OCI-LY3 (cell line): ENCODE measurements at regions not wholly inside any gene's neighbourhood (a gene's known extent, or its start where the extent isn't known, plus 50 kb on each side); places are given as distances from the start of the nearest gene placed in this dataset.

Source experiments
- EZH2phosphoT487 ChIP-seq: fragments of 200-600 bp; shearing (Covaris generic); IDR thresholded peaks from 2 replicates; pipeline ENCODE4 v1.6.1; 2018; ENCODE audit warnings: antibody characterized with exemption, mixed run types, low read depth
- TF ChIP-seq, protein P1 (sequence below): fragments of 200-600, 300-600 bp; sonication (generic); IDR thresholded peaks from 2 replicates; pipeline ENCODE4 v1.5.1; 2014; ENCODE audit warnings: antibody characterized with exemption, low read length, low read depth

DNA sequence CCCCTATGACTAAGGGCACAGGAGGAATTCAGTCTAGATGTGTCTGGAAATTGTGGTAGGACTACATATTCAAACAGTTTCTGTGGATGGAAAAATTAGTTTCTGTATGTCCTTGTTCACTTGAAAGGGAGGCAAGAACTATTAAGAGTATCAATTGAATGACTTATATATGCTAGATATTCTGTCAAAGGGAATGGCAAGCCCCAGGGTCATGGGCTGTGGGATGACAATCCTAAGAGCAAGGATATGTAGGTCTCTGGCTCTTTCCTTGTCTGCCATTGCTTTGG is 383.5 kb upstream of the B3GALT2 start:
- TF ChIP-seq, protein P1, sequence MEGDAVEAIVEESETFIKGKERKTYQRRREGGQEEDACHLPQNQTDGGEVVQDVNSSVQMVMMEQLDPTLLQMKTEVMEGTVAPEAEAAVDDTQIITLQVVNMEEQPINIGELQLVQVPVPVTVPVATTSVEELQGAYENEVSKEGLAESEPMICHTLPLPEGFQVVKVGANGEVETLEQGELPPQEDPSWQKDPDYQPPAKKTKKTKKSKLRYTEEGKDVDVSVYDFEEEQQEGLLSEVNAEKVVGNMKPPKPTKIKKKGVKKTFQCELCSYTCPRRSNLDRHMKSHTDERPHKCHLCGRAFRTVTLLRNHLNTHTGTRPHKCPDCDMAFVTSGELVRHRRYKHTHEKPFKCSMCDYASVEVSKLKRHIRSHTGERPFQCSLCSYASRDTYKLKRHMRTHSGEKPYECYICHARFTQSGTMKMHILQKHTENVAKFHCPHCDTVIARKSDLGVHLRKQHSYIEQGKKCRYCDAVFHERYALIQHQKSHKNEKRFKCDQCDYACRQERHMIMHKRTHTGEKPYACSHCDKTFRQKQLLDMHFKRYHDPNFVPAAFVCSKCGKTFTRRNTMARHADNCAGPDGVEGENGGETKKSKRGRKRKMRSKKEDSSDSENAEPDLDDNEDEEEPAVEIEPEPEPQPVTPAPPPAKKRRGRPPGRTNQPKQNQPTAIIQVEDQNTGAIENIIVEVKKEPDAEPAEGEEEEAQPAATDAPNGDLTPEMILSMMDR = no peak
- TF ChIP-seq EZH2phosphoT487 = no peak
